Choroid plexus epithelial cell (primary cell): ENCODE measurements at regions not wholly inside any gene's neighbourhood (a gene's known extent, or its start where the extent isn't known, plus 50 kb on each side); places are given as distances from the start of the nearest gene placed in this dataset.

ENCODE experiments used
- DNase-seq: peaks from one replicate; pipeline ENCODE4 v3.0.0-alpha.2; 2010; ENCODE audit warnings: low read depth
- H3K4me3 ChIP-seq: 2 replicates; pipeline ENCODE4 v1.5.1; 2011; ENCODE audit warnings: low read depth, mild to moderate bottlenecking, control low read depth, low read length, moderate library complexity
- CTCF ChIP-seq: conservative IDR thresholded peaks from 2 replicates; pipeline ENCODE4 v1.5.1; 2011; ENCODE audit warnings: low read depth, mild to moderate bottlenecking, control low read depth, inconsistent platforms, low read length, moderate library complexity

- H3K4me3 ChIP-seq: no peak overlapping the region
- TF ChIP-seq CTCF: no peak
- DNase-seq: no peak
Measured at GRCh38 chr9:135229701-135230385, 142.4 kb downstream of the OLFM1 start.

GRCh38 chr9:135230386-135230765 lies 142.9 kb downstream of the OLFM1 start:
- DNase-seq: no peak
- no peak for TF ChIP-seq CTCF
- no peak overlapping the region for H3K4me3 ChIP-seq

GRCh38 chr9:135230817-135231520 lies 143.5 kb downstream of the OLFM1 start:
- no peak for TF ChIP-seq CTCF
- no peak overlapping the region for H3K4me3 ChIP-seq
- DNase-seq: no peak

- no peak for TF ChIP-seq CTCF
- H3K4me3 ChIP-seq: no peak overlapping the region
- no peak for DNase-seq
Measured at GRCh38 chr9:135239100-135239768, 151.8 kb downstream of the OLFM1 start.

- no peak for TF ChIP-seq CTCF
- DNase-seq: no peak
- no peak overlapping the region for H3K4me3 ChIP-seq
Measured at GRCh38 chr9:135239769-135240141, 152.3 kb downstream of the OLFM1 start.

GRCh38 chr9:135240222-135240621 lies 152.8 kb downstream of the OLFM1 start:
- no peak overlapping the region for H3K4me3 ChIP-seq
- no peak for TF ChIP-seq CTCF
- DNase-seq: no peak
